ENCODE measurements at regions not wholly inside any gene's neighbourhood (a gene's known extent, or its start where the extent isn't known, plus 50 kb on each side); places are given as distances from the start of the nearest gene placed in this dataset.
"Not testable (repeated sequence)": the region's sequence is repeated elsewhere in the genome, so short reads cannot be mapped to it uniquely, and the experiment has no call there.

- Histone ChIP-seq H3K27ac (ENCODE audit: insufficient read depth, low read depth, low read length, poor library complexity, severe bottlenecking) (no peak overlapping the region), H3K4me3 (ENCODE audit: insufficient read depth, low read depth, low read length) (no peak overlapping the region), H3K9me3 (ENCODE audit: control insufficient read depth, low read length) (no peaks in the 10 kb centered on the region), H3K36me3 (ENCODE audit: control insufficient read depth, insufficient read depth, low read length) (no peaks in the 10 kb centered on the region), H3K4me1 (ENCODE audit: control insufficient read depth, insufficient read depth, low read length) (peaks cover 10% of the 10 kb centered on the region), H3K27me3 (ENCODE audit: control insufficient read depth, insufficient read depth, low read length, poor library complexity, severe bottlenecking) (no peaks in the 10 kb centered on the region)
- WGBS, 2 experiments = 3% methylated on average over 9 of the region's 9 CpGs
These were observed 325.8 kb upstream of the CCL2 start for GRCh38 chr17:33929181-33929724.

DNA sequence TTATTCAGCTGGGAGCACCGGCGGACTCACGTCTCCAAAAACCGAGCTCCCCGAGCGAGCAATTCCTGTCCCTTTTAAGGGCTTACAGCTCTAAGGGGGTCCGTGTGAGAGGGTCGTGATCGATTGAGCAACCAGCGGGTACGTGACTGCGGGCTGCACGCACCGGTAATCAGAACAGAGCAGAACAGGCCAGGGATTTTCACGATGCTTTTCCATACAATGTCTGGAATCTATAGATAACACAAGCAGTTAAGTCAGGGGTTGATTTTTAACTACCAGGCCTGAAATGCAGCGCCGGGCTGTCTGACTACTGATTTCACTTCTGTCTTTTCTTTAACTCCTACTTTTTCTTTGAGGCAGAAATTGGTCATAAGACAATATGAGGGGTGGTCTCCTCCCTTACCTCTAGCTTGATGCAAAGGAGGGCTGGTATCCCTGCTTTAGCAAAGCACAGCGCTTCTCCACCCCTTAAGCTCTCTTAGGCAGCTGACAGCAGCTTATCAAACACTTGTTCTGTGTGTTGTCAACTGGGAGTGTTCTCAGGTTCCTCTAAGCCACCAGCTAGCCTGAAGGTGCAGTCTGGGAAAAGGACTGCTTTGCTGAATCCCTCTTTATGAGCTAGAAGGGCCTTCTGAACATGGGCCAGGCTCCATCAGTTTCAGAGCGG is 323.8 kb upstream of the CCL2 start:
- not testable (repeated sequence) for H3K9me3 ChIP-seq (ENCODE audit: control insufficient read depth, low read length); H3K27ac ChIP-seq (ENCODE audit: insufficient read depth, low read depth, low read length, poor library complexity, severe bottlenecking); H3K4me3 ChIP-seq (ENCODE audit: insufficient read depth, low read depth, low read length); H3K36me3 ChIP-seq (ENCODE audit: control insufficient read depth, insufficient read depth, low read length); H3K27me3 ChIP-seq (ENCODE audit: control insufficient read depth, insufficient read depth, low read length, poor library complexity, severe bottlenecking)
- peaks cover 10% of the 10 kb centered on the region for H3K4me1 ChIP-seq (ENCODE audit: control insufficient read depth, insufficient read depth, low read length)
- 93 to 96% methylated on average over 17 to 19 of the region's 19 CpGs for WGBS, 2 experiments

GRCh38 chr17:33932996-33933395 is 322.1 kb upstream of the CCL2 start:
- Histone ChIP-seq H3K27me3 (ENCODE audit: control insufficient read depth, insufficient read depth, low read length, poor library complexity, severe bottlenecking) (no peaks in the 10 kb centered on the region), H3K36me3 (ENCODE audit: control insufficient read depth, insufficient read depth, low read length) (no peaks in the 10 kb centered on the region), H3K4me3 (ENCODE audit: insufficient read depth, low read depth, low read length) (no peak overlapping the region), H3K27ac (ENCODE audit: insufficient read depth, low read depth, low read length, poor library complexity, severe bottlenecking) (no peak overlapping the region), H3K9me3 (ENCODE audit: control insufficient read depth, low read length) (no peaks in the 10 kb centered on the region), H3K4me1 (ENCODE audit: control insufficient read depth, insufficient read depth, low read length) (peaks cover 10% of the 10 kb centered on the region)
- WGBS, 2 experiments = 90 to 94% methylated on average over 2 of the region's 2 CpGs

DNA sequence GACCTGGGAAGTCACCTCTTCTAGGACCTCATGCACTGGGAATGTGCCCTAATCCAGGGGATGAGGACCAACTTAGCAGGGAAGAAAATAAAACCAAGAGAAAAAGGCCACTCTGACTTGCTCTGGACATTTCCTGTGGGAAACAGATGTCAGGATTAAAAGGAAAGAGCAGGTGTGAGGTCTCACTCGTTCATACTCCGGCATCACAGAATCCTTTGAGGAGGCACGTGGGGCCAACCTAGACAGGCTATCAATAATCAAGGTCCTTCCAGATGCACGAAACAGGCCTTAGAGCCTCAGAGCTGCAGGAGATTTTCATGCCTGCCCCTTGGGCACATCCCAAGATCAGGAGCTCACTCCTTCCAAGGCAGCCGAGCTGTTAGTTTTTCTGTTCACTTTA is 321.5 kb upstream of the CCL2 start:
- no peak overlapping the region for H3K27ac ChIP-seq (ENCODE audit: insufficient read depth, low read depth, low read length, poor library complexity, severe bottlenecking)

GRCh38 chr17:33934696-33935095 is 320.4 kb upstream of the CCL2 start:
- Histone ChIP-seq H3K27ac (ENCODE audit: insufficient read depth, low read depth, low read length, poor library complexity, severe bottlenecking) (no peak overlapping the region), H3K4me3 (ENCODE audit: insufficient read depth, low read depth, low read length) (no peak overlapping the region), H3K36me3 (ENCODE audit: control insufficient read depth, insufficient read depth, low read length) (no peaks in the 10 kb centered on the region), H3K4me1 (ENCODE audit: control insufficient read depth, insufficient read depth, low read length) (no peaks in the 10 kb centered on the region), H3K27me3 (ENCODE audit: control insufficient read depth, insufficient read depth, low read length, poor library complexity, severe bottlenecking) (no peaks in the 10 kb centered on the region), H3K9me3 (ENCODE audit: control insufficient read depth, low read length) (no peaks in the 10 kb centered on the region)
- WGBS, 2 experiments = 93 to 96% methylated on average over 1 of the region's 1 CpG

More for the DNA sequence above, 321.5 kb upstream of the CCL2 start:
- Histone ChIP-seq H3K36me3 (ENCODE audit: control insufficient read depth, insufficient read depth, low read length) (no peaks in the 10 kb centered on the region), H3K4me3 (ENCODE audit: insufficient read depth, low read depth, low read length) (no peak overlapping the region), H3K4me1 (ENCODE audit: control insufficient read depth, insufficient read depth, low read length) (peaks cover 9% of the 10 kb centered on the region), H3K27me3 (ENCODE audit: control insufficient read depth, insufficient read depth, low read length, poor library complexity, severe bottlenecking) (no peaks in the 10 kb centered on the region), H3K9me3 (ENCODE audit: control insufficient read depth, low read length) (no peaks in the 10 kb centered on the region)
- 92 to 93% methylated on average over 5 of the region's 5 CpGs for WGBS, 2 experiments

- H3K36me3 ChIP-seq (ENCODE audit: control insufficient read depth, insufficient read depth, low read length) = no peaks in the 10 kb centered on the region
- H3K4me3 ChIP-seq (ENCODE audit: insufficient read depth, low read depth, low read length) = no peak overlapping the region
- H3K27ac ChIP-seq (ENCODE audit: insufficient read depth, low read depth, low read length, poor library complexity, severe bottlenecking) = no peak overlapping the region
- H3K4me1 ChIP-seq (ENCODE audit: control insufficient read depth, insufficient read depth, low read length) = no peaks in the 10 kb centered on the region
- WGBS, 2 experiments = 94 to 96% methylated on average over 4 of the region's 4 CpGs
- no peaks in the 10 kb centered on the region for H3K27me3 ChIP-seq (ENCODE audit: control insufficient read depth, insufficient read depth, low read length, poor library complexity, severe bottlenecking)
- no peaks in the 10 kb centered on the region for H3K9me3 ChIP-seq (ENCODE audit: control insufficient read depth, low read length)
These were observed 319.3 kb upstream of the CCL2 start for GRCh38 chr17:33935822-33936221.

GRCh38 chr17:33936764-33937163 is 318.3 kb upstream of the CCL2 start:
- Histone ChIP-seq H3K27ac (ENCODE audit: insufficient read depth, low read depth, low read length, poor library complexity, severe bottlenecking) (no peak overlapping the region), H3K4me1 (ENCODE audit: control insufficient read depth, insufficient read depth, low read length) (no peaks in the 10 kb centered on the region), H3K4me3 (ENCODE audit: insufficient read depth, low read depth, low read length) (no peak overlapping the region), H3K36me3 (ENCODE audit: control insufficient read depth, insufficient read depth, low read length) (no peaks in the 10 kb centered on the region), H3K9me3 (ENCODE audit: control insufficient read depth, low read length) (no peaks in the 10 kb centered on the region), H3K27me3 (ENCODE audit: control insufficient read depth, insufficient read depth, low read length, poor library complexity, severe bottlenecking) (no peaks in the 10 kb centered on the region)
- WGBS, 2 experiments = 92 to 97% methylated on average over 5 of the region's 5 CpGs

GRCh38 chr17:33939959-33940358 is 315.1 kb upstream of the CCL2 start:
- Histone ChIP-seq H3K27ac (ENCODE audit: insufficient read depth, low read depth, low read length, poor library complexity, severe bottlenecking) (no peak overlapping the region), H3K9me3 (ENCODE audit: control insufficient read depth, low read length) (no peaks in the 10 kb centered on the region), H3K36me3 (ENCODE audit: control insufficient read depth, insufficient read depth, low read length) (no peaks in the 10 kb centered on the region), H3K27me3 (ENCODE audit: control insufficient read depth, insufficient read depth, low read length, poor library complexity, severe bottlenecking) (no peaks in the 10 kb centered on the region), H3K4me3 (ENCODE audit: insufficient read depth, low read depth, low read length) (no peak overlapping the region), H3K4me1 (ENCODE audit: control insufficient read depth, insufficient read depth, low read length) (no peaks in the 10 kb centered on the region)
- WGBS, 2 experiments = 94 to 98% methylated on average over 4 of the region's 4 CpGs

- 91 to 92% methylated on average over 7 of the region's 7 CpGs for whole genome bisulfite sequencing, 2 experiments
- Histone ChIP-seq H3K27ac (ENCODE audit: insufficient read depth, low read depth, low read length, poor library complexity, severe bottlenecking) (no peak overlapping the region), H3K27me3 (ENCODE audit: control insufficient read depth, insufficient read depth, low read length, poor library complexity, severe bottlenecking) (no peaks in the 10 kb centered on the region), H3K36me3 (ENCODE audit: control insufficient read depth, insufficient read depth, low read length) (no peaks in the 10 kb centered on the region), H3K4me1 (ENCODE audit: control insufficient read depth, insufficient read depth, low read length) (no peaks in the 10 kb centered on the region), H3K4me3 (ENCODE audit: insufficient read depth, low read depth, low read length) (no peak overlapping the region), H3K9me3 (ENCODE audit: control insufficient read depth, low read length) (no peaks in the 10 kb centered on the region)
These were observed 314.2 kb upstream of the CCL2 start for GRCh38 chr17:33940769-33941370.

DNA sequence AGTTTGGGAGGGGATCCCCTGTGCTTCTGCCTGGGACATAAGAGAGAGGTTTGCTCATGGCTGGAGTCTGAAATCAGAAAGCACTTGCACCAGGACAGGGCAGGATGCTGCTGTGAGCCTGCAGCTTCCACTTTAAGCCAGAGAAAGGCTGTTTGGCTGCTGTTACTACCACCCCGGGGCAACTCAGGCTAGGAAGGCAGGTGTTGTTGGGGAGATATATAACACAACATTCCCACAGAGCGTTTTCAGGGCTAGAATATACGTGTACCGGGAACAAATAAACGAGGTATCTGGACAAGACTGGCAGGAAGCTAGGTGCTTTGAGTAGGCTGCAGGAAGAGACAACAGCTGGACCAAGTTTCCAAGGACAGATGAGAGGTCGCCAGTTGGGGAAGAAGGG is 313.3 kb upstream of the CCL2 start:
- 94 to 95% methylated on average over 5 to 6 of the region's 6 CpGs for WGBS, 2 experiments

More for the DNA sequence above, 313.3 kb upstream of the CCL2 start:
- H3K4me1 ChIP-seq (ENCODE audit: control insufficient read depth, insufficient read depth, low read length) = no peaks in the 10 kb centered on the region
- H3K4me3 ChIP-seq (ENCODE audit: insufficient read depth, low read depth, low read length) = no peak overlapping the region
- no peaks in the 10 kb centered on the region for H3K27me3 ChIP-seq (ENCODE audit: control insufficient read depth, insufficient read depth, low read length, poor library complexity, severe bottlenecking)
- H3K36me3 ChIP-seq (ENCODE audit: control insufficient read depth, insufficient read depth, low read length) = no peaks in the 10 kb centered on the region
- H3K27ac ChIP-seq (ENCODE audit: insufficient read depth, low read depth, low read length, poor library complexity, severe bottlenecking) = no peak overlapping the region
- no peaks in the 10 kb centered on the region for H3K9me3 ChIP-seq (ENCODE audit: control insufficient read depth, low read length)
